Small intestine (tissue), 7 donors: ENCODE measurements at regions not wholly inside any gene's neighbourhood (a gene's known extent, or its start where the extent isn't known, plus 50 kb on each side); places are given as distances from the start of the nearest gene placed in this dataset.

Source experiments
- DNase-seq, 2 donors: peaks; one replicate each; pipeline versions ENCODE4 v3.0.0 to v3.0.0-alpha.2; 2013
- FAIRE-seq: peaks from 2 replicates; lab custom pipeline; 2012; peaks lifted over from hg19 to GRCh38; lab: Jason Lieb, UNC
- H3K27ac ChIP-seq, 3 donors: one replicate each; pipeline ENCODE4 v1.5.1; 2013; ENCODE audit warnings: low read length in 2 of 3, mild to moderate bottlenecking in 2 of 3, control low read depth in 1 of 3, inconsistent platforms in 1 of 3, low read depth in 1 of 3, moderate library complexity in 1 of 3
- H3K27me3 ChIP-seq, 3 donors: one replicate each; pipeline ENCODE4 v1.6.1; 2013; ENCODE audit warnings: low read length in 3 of 3, inconsistent platforms in 1 of 3; ENCODE audit not compliant: control insufficient read depth in 3 of 3, insufficient read depth in 3 of 3
- H3K36me3 ChIP-seq, 3 donors: one replicate each; pipeline ENCODE4 v1.6.1; 2013; ENCODE audit warnings: low read length in 3 of 3, inconsistent platforms in 1 of 3, low read depth in 1 of 3, mild to moderate bottlenecking in 1 of 3, moderate library complexity in 1 of 3; ENCODE audit not compliant: control insufficient read depth in 3 of 3, insufficient read depth in 2 of 3
- H3K4me1 ChIP-seq, 3 donors: one replicate each; pipeline ENCODE4 v1.6.1; 2013; ENCODE audit warnings: low read length in 2 of 3, inconsistent platforms in 1 of 3, low read depth in 1 of 3, mild to moderate bottlenecking in 1 of 3, moderate library complexity in 1 of 3; ENCODE audit not compliant: control insufficient read depth in 3 of 3, insufficient read depth in 2 of 3
- H3K4me3 ChIP-seq, 3 donors: one replicate each; pipeline ENCODE4 v1.5.1; 2013; ENCODE audit warnings: low read length in 3 of 3, control low read depth in 1 of 3, inconsistent platforms in 1 of 3, low read depth in 1 of 3, mild to moderate bottlenecking in 1 of 3, moderate library complexity in 1 of 3
- H3K9me3 ChIP-seq, 2 donors: one replicate each; pipeline ENCODE4 v1.6.1; 2013; ENCODE audit warnings: low read depth in 1 of 2, low read length in 1 of 2; ENCODE audit not compliant: control insufficient read depth in 2 of 2, insufficient read depth in 1 of 2
- WGBS, 3 donors: extraction: QIAGEN DNeasy Blood & Tissue Kit; methylation state at CpG; one replicate each; pipeline ENCODE4 v1.1.7; 2013; 5-methylcytosine and 5-hydroxymethylcytosine counted together
- donor health status: healthy with polysubstance abuse.
- donor health status: control.
- donor health status: control.
- donor health status: Bipolar disorder and iron deficiency.
- donor health status: healthy.

DNA sequence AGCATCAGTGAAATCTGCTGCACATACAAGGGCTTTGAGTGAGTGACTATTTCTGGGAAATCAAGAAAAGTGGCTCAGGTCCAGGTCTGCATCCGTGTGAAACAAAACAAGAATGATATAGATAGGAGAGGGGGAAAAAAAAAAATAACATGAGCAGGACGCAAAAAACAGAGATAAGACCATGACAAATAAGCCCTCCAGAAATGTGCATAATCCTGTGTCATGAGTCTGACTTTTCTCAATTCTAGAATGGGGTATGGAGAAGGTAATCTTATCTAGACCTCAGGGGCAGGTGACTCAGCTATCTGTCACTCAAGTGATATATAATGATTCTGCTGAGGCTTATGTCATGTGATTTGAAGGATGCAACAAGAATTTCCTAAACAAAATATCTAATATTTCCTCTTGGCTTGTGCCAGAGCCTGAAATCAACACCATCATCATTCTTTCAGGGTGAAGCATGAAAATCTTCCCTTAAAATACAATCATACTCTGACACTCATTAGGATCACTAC lies 250.0 kb downstream of the PHLDA1 start:
- no peaks in the 10 kb centered on the region for H3K36me3 ChIP-seq
- no peak for FAIRE-seq
- 41 to 60% (median 43%) methylated on average over 2 of the region's 2 CpGs for WGBS, 3 donors
- peaks cover 0 to 3% (median 0%) of the 10 kb centered on the region in 3 donors for H3K4me1 ChIP-seq
- no peaks in the 10 kb centered on the region for H3K9me3 ChIP-seq
- H3K27me3 ChIP-seq = no peaks in the 10 kb centered on the region
- no peak for DNase-seq
- H3K27ac ChIP-seq = no peak overlapping the region
- H3K4me3 ChIP-seq = no peak overlapping the region

DNA sequence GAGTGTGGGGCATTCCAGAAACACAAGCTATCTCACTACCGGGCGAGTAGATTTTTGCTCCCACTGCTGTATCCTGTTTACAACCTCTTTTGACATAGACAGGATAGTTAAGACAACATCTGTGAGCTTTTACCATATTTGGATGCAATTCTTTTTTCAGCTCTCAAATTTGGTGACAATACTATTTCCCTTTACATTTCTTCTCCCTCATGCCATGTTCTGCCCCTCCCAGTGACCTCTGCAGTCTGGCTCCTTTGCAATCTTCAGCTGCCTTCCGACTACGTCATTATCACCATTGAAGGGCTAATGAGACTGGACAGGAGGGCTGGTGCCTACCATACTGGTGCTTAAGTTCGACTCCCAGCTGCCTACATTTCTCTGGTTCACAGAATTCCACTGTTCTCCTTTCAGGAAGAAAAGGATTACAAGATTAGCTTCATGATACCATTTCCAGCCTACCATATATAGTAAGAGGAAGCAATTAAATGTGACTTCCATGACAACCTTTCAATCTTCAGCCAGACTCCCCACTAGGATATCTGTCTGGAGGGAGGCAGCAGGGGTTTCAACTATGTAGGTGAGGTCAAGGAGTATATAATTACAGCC lies 251.6 kb downstream of the PHLDA1 start:
- Histone ChIP-seq H3K4me1 (peaks cover 0 to 3% (median 0%) of the 10 kb centered on the region in 3 donors), H3K9me3 (no peaks in the 10 kb centered on the region), H3K36me3 (no peaks in the 10 kb centered on the region), H3K27me3 (no peaks in the 10 kb centered on the region), H3K4me3 (no peak overlapping the region), H3K27ac (no peak overlapping the region)
- WGBS, 3 donors = 77 to 87% (median 86%) methylated on average over 5 of the region's 5 CpGs
- FAIRE-seq (no peak), DNase-seq (no peak)

DNA sequence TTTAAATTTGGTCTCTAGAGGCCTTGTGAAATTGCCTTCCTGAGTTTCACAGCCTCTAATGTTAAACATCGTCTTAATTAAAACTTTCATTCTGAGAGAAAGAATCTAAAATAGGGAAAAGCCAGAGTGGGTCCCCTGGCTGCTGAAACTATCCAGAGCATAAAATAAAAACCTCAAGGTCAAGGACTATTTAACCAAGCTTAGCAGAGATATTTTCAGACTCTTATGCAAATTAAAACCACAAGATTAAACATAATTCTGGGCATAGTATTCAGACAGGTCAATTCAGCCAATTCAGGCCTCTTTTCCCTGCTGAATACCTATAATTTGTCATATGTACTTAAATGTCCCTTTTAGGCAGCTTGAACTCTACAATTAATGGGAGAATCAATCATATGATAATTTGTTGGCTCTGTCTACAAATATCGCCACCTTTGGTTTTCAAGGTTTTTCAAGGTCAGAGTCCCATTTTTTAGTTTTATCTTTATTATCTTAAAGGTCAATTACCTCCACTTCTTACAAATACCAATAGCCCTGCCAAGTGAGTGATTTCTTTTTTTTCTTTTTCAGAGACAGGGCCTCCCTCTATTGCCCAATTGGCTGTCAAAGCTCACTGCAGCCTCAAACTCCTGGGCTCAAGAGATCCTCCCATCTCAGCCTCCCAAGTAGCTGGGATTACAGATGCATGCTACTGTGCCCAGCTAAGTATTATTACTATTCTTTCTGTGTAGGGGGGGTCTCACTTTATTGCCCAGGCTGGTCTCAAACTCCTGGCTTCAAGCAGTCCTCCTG lies 257.1 kb downstream of the PHLDA1 start:
- Histone ChIP-seq H3K27ac (no peak overlapping the region), H3K27me3 (no peaks in the 10 kb centered on the region), H3K9me3 (peaks cover 0 to 2% of the 10 kb centered on the region in 2 donors), H3K4me3 (no peak overlapping the region), H3K36me3 (no peaks in the 10 kb centered on the region), H3K4me1 (no peaks in the 10 kb centered on the region)
- FAIRE-seq = no peak
- WGBS, 3 donors = 45 to 62% (median 57%) methylated on average over 2 of the region's 2 CpGs
- DNase-seq = no peak

DNA sequence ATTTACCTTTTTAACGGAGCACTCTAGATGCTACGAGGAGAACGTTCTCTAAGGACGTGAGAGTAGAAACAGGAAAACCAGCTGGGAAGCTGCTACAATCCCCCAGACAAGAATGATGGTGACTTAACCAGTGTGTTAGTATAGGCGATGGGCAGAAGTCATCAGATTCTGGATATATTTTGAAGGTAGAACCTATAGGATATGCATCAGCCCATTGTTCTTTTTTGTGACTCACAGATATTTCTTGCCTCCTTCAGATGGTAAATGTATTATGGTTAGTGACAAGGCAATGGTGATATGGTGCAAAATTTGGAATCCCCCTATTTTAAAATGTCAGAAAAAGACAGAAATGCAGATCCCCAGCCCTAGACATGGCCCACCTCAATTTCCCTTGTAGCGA lies 258.2 kb downstream of the PHLDA1 start:
- FAIRE-seq (no peak), DNase-seq (no peak)
- Histone ChIP-seq H3K4me3 (no peak overlapping the region), H3K9me3 (peaks cover 0 to 2% of the 10 kb centered on the region in 2 donors), H3K27me3 (no peaks in the 10 kb centered on the region), H3K27ac (no peak overlapping the region), H3K36me3 (no peaks in the 10 kb centered on the region), H3K4me1 (no peaks in the 10 kb centered on the region)
- WGBS, 3 donors = 85 to 94% (median 88%) methylated on average over 6 of the region's 6 CpGs

DNA sequence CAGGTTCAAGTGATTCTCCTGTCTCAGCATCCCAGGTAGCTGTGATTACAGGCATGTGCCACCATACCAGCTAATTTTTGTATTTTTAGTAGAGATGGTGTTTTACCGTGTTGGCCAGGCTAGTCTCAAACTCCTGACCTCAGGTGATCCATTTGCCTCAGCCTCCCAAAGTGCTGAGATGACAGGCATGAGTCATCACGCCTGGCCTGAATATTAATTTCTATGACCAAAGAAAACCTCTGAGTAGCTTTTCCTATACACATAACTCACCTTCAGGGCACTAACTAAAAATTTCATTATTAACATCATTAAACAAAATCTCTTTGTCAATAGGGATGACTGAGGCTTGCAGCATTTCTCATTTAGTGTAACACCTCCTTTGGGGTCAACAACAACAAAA lies 259.6 kb upstream of the KRR1 start:
- FAIRE-seq = no peak
- H3K36me3 ChIP-seq = no peaks in the 10 kb centered on the region
- H3K9me3 ChIP-seq = peaks cover 0 to 2% of the 10 kb centered on the region in 2 donors
- no peak overlapping the region for H3K27ac ChIP-seq
- no peak for DNase-seq
- no peaks in the 10 kb centered on the region for H3K27me3 ChIP-seq
- 85 to 96% (median 87%) methylated on average over 2 of the region's 2 CpGs for WGBS, 3 donors
- no peaks in the 10 kb centered on the region for H3K4me1 ChIP-seq
- no peak overlapping the region for H3K4me3 ChIP-seq

DNA sequence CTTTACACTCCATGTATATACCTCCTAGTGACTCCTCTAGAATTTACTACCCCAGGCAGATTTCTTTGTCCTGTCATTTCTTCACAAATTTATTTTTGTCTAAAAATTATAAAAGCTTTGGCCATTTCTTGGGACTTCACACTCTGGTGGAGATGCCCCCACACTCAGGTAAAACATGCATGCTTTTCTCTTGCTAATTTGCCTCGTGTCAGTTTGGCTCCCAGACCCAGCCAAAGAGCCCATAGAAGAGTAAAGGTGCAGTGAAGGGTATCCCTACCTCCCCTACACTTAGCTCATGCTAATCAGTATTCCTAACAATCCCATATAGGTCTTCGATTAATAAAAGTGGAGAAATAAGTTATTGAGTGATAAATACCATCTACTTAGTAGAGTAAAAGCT lies 256.5 kb upstream of the KRR1 start:
- Histone ChIP-seq H3K36me3 (no peaks in the 10 kb centered on the region), H3K9me3 (no peaks in the 10 kb centered on the region), H3K27ac (no peak overlapping the region), H3K27me3 (no peaks in the 10 kb centered on the region), H3K4me3 (no peak overlapping the region), H3K4me1 (no peaks in the 10 kb centered on the region)
- FAIRE-seq (no peak), DNase-seq (no peak)
- WGBS, 3 donors = 72 to 76% (median 76%) methylated on average over 2 of the region's 2 CpGs

DNA sequence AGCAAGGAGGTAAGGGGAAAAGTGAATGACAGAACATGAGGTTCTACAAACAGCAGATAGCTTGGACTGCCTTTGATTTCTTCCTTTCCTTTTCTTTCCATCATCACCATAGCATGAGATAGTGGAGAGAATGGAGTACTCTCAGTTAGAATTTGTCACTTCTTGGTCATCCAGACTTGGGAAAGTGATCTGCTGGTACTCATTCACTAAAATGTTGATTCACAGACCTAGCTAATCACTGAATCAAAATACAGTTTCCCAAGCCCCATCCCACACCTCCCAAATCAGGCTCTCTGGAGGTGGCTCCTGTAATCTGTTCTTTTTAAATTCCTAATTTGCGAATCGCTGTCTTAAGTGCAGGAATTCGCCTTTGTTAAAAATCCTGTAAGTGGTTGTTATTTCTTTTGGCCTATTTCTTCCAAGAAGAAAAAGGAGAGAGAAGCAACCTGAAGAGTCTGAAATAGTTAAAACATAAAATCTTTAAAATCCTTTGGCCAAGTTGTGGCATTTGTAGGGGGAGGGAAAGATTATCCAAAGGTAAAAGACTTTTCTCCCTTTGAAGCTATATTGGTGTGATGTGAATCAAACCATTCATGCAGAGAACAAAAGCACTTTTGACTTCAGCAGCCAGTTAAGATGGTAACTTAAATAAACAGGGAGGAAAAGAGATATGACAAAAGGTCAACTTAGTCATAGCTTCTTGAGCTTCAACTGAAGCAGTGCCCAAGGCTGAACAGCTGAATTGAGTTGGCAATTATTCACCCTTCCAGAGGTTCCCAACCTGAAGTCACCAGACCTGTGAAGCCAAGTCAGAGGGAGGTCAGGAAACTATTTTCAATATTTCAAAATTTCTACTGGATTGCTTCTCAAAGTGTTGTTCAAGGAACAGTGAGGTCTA lies 255.1 kb upstream of the KRR1 start:
- H3K4me1 ChIP-seq = no peaks in the 10 kb centered on the region
- no peaks in the 10 kb centered on the region for H3K27me3 ChIP-seq
- no peaks in the 10 kb centered on the region for H3K36me3 ChIP-seq
- no peak overlapping the region for H3K27ac ChIP-seq
- DNase-seq (no peak), FAIRE-seq (no peak)
- H3K9me3 ChIP-seq = no peaks in the 10 kb centered on the region
- H3K4me3 ChIP-seq = no peak overlapping the region
- 59 to 85% (median 63%) methylated on average over 3 of the region's 3 CpGs for WGBS, 3 donors
